Myocyte (in vitro differentiated cells): ENCODE measurements at regions not wholly inside any gene's neighbourhood (a gene's known extent, or its start where the extent isn't known, plus 50 kb on each side); places are given as distances from the start of the nearest gene placed in this dataset.
A peak's percentile ranks its signal among the peaks of the same experiment; 100 is the strongest.

Source experiments
- DNase-seq: peaks from one replicate; pipeline ENCODE4 v3.0.0-alpha.2; 2012; ENCODE audit warnings: low read depth

GRCh38 chr17:69716556-69716955 is 302.1 kb downstream of the MAP2K6 start:
- DNase-seq: no peak

- DNase-seq: no peak
These were observed 302.7 kb downstream of the MAP2K6 start for GRCh38 chr17:69717214-69717613.

- no peak for DNase-seq
These were observed 303.3 kb downstream of the MAP2K6 start for GRCh38 chr17:69717819-69718218.

- no peak for DNase-seq
These were observed 305.1 kb downstream of the MAP2K6 start for GRCh38 chr17:69719474-69720048.

GRCh38 chr17:69722518-69722917 is 308.0 kb downstream of the MAP2K6 start:
- no peak for DNase-seq

GRCh38 chr17:69723316-69723715 is 308.8 kb downstream of the MAP2K6 start:
- DNase-seq: no peak

- no peak for DNase-seq
These were observed 309.2 kb downstream of the MAP2K6 start for GRCh38 chr17:69723741-69724140.

GRCh38 chr17:69724238-69724637 is 309.7 kb downstream of the MAP2K6 start:
- DNase-seq: no peak

GRCh38 chr17:69725146-69725545 is 310.6 kb downstream of the MAP2K6 start:
- DNase-seq: no peak

GRCh38 chr17:69728816-69729215 is 314.3 kb downstream of the MAP2K6 start:
- no peak for DNase-seq

GRCh38 chr17:69729944-69730343 is 315.4 kb downstream of the MAP2K6 start:
- DNase-seq: no peak

- DNase-seq: no peak
These were observed 317.9 kb downstream of the MAP2K6 start for GRCh38 chr17:69732272-69732918.

GRCh38 chr17:69733171-69734012 is 318.9 kb downstream of the MAP2K6 start:
- DNase-seq: peak; percentile 85

GRCh38 chr17:69734656-69735055 is 320.2 kb downstream of the MAP2K6 start:
- peak; percentile 11 for DNase-seq

- DNase-seq: no peak
These were observed 320.8 kb downstream of the MAP2K6 start for GRCh38 chr17:69735285-69735684.

GRCh38 chr17:69743091-69743490 is 328.6 kb downstream of the MAP2K6 start:
- DNase-seq: no peak

GRCh38 chr17:69744512-69745070 is 330.1 kb downstream of the MAP2K6 start:
- DNase-seq: no peak

- no peak for DNase-seq
These were observed 325.1 kb upstream of the KCNJ16 start for GRCh38 chr17:69749911-69750310.

- peak; percentile 37 for DNase-seq
These were observed 317.2 kb upstream of the KCNJ16 start for GRCh38 chr17:69757688-69758430.

- no peak for DNase-seq
These were observed 314.5 kb upstream of the KCNJ16 start for GRCh38 chr17:69760562-69760961.

GRCh38 chr17:69761011-69761410 is 314.0 kb upstream of the KCNJ16 start:
- DNase-seq: no peak
